Activated CD4-positive, alpha-beta memory T cell treated with anti-CD3 and anti-CD28 coated beads for 36 hours (primary cell): ENCODE measurements at regions not wholly inside any gene's neighbourhood (a gene's known extent, or its start where the extent isn't known, plus 50 kb on each side); places are given as distances from the start of the nearest gene placed in this dataset.
"Not testable (repeated sequence)": the region's sequence is repeated elsewhere in the genome, so short reads cannot be mapped to it uniquely, and the experiment has no call there.

Source experiments
- CTCF ChIA-PET: fragments of 350-600 bp; sonication (Branson Sonifier 250); formaldehyde crosslinking; loops from one replicate; lab custom pipeline; 2021; ENCODE audit warnings: antibody characterized with exemption, inconsistent platforms; lab: Charles Lee
- POLR2A ChIA-PET: fragments of 350-600 bp; sonication (Branson Sonifier 250); formaldehyde crosslinking; loops from one replicate; lab custom pipeline; 2021; ENCODE audit warnings: antibody characterized with exemption; lab: Charles Lee
- DNase-seq: peaks from one replicate; pipeline ENCODE4 v3.0.0-alpha.2; 2020
- H3K27ac Mint-ChIP-seq: one replicate; pipeline ENCODE4 v1.8.0; 2021; ENCODE audit warnings: mixed read lengths
- H3K27me3 Mint-ChIP-seq: one replicate; pipeline ENCODE4 v1.8.0; 2021; ENCODE audit warnings: mixed read lengths
- H3K36me3 Mint-ChIP-seq: one replicate; pipeline ENCODE4 v1.8.0; 2021; ENCODE audit warnings: mixed read lengths
- H3K4me1 Mint-ChIP-seq: one replicate; pipeline ENCODE4 v1.8.0; 2021; ENCODE audit warnings: low read depth, mixed read lengths
- H3K4me3 Mint-ChIP-seq: one replicate; pipeline ENCODE4 v1.8.0; 2021; ENCODE audit warnings: mild to moderate bottlenecking, mixed read lengths
- H3K9me3 Mint-ChIP-seq: one replicate; pipeline ENCODE4 v1.8.0; 2021; ENCODE audit warnings: mixed read lengths
- intact Hi-C: fragments of 100-400 bp; cut with micrococcal nuclease; formaldehyde crosslinking; loops from one replicate; pipeline ENCODE4 v1.15.1; 2023

- intact Hi-C loops, result no loop called here
- Mint-ChIP-seq H3K36me3 (no peaks in the 10 kb centered on the region), H3K4me1 (no peaks in the 10 kb centered on the region), H3K27ac (no peak overlapping the region), H3K4me3 (no peak overlapping the region), H3K9me3 (peaks cover 5% of the 10 kb centered on the region), H3K27me3 (no peaks in the 10 kb centered on the region)
- DNase-seq, result no peak
- ChIA-PET POLR2A (no interaction called here), CTCF (no interaction called here)
Measured at GRCh38 chr2:208725280-208725679, 318.7 kb downstream of the PTH2R start.

- Mint-ChIP-seq H3K4me3 (no peak overlapping the region), H3K9me3 (peaks cover 5% of the 10 kb centered on the region), H3K36me3 (no peaks in the 10 kb centered on the region), H3K27ac (no peak overlapping the region), H3K4me1 (no peaks in the 10 kb centered on the region), H3K27me3 (no peaks in the 10 kb centered on the region)
- DNase-seq, result no peak
- ChIA-PET CTCF (no interaction called here), POLR2A (no interaction called here)
- intact Hi-C loops, result no loop called here
Measured at GRCh38 chr2:208726242-208726641, 319.6 kb downstream of the PTH2R start.

DNA sequence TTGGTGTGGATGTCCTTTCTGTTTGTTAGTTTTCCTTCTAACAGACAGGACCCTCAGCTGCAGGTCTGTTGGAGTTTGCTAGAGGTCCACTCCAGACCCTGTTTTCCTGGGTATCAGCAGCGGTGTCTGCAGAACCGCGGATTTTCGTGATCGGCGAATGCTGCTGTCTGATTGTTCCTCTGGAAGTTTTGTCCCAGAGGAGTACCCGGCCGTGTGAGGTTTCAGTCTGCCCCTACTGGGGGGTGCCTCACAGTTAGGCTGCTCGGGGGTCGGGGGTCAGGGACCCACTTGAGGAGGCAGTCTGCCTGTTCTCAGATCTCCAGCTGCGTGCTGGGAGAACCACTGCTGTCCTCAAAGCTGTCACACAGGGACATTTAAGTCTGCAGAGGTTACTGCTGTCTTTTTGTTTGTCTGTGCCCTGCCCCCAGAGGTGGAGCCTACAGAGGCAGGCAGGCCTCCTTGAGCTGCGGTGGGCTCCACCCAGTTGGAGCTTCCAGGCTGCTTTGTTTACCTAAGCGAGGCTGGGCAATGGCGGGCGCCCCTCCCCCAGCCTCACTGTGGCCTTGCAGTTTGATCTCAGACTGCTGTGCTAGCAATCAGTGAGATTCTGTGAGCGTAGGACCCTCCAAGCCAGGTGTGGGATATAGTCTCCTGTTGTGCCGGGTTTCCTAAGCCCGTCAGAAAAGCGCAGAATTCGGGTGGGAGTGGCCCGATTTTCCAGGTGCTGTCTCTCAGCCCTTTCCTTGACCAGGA lies 345.2 kb downstream of the PTH2R start:
- DNase-seq, H3K4me1 Mint-ChIP-seq, intact Hi-C loops, H3K4me3 Mint-ChIP-seq, CTCF ChIA-PET, H3K36me3 Mint-ChIP-seq, POLR2A ChIA-PET, H3K27ac Mint-ChIP-seq, H3K27me3 Mint-ChIP-seq: not testable (repeated sequence)
- peaks cover 16% of the 10 kb centered on the region for H3K9me3 Mint-ChIP-seq

DNA sequence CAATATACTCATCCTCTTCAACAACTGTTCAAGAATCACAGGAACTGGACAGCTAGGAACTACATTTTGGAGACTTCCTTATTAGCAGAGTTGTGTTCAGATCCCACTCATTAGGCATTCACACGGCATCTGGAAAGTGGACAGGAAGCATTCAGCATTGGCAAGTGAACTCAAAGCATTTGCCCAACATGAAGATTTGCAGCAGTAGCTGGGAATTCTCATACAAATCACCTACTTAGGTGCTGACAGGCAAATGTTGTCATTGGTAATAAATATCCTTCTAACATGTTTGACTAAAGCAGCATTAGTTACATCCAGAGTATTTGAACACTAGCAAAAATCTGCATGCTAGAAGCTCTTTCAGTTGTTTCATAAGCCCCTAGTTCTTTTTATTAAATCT lies 350.8 kb downstream of the PTH2R start:
- no peak for DNase-seq

DNA sequence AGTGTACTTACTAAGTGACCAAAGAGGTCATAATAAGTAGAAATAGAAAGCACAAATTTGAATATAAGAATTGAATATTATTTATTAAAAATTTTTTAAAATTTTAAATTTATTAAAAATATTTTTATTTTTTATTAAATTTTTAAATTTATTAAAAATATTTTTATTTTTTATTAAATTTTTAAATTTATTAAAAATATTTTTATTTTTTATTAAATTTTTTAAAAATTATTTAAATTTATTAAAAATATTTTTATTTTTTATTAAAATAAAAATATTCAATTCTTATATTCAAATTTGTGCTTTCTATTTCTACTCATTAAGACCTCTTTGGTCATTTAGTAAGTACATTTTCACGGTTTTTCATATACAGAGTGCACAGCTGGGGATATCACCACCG lies 366.5 kb downstream of the PTH2R start:
- POLR2A ChIA-PET, CTCF ChIA-PET: not testable (repeated sequence)

More for the DNA sequence above, 350.8 kb downstream of the PTH2R start:
- Mint-ChIP-seq H3K36me3 (no peaks in the 10 kb centered on the region), H3K9me3 (peaks cover 23% of the 10 kb centered on the region), H3K27ac (no peak overlapping the region), H3K27me3 (no peaks in the 10 kb centered on the region), H3K4me3 (no peak overlapping the region), H3K4me1 (no peaks in the 10 kb centered on the region)
- ChIA-PET CTCF (no interaction called here), POLR2A (interaction anchor here (0.5 kb wide), 1 partner anchor 272 kb away, joined by 3 read pairs; no protein-coding TSS in a partner anchor)
- intact Hi-C loops, result no loop called here

DNA sequence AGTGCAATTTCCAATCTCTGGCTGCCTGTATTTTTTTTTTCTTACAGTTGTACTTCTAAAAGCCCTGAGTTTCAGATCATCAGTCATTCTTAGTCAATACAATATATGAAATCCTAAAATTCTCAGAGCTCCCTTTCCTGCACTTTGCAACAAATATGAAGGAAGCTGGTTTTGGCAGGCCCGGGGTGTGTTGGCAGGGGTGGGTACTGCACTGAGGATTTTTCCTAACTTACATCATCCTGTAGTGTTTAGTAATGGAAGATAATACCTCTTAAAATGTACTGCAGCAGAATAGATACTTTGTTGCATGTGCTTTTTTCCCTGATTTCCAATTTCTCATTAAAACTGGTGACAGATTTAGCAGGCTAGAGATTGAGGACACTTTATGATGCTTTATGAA lies 374.6 kb downstream of the PTH2R start:
- CTCF ChIA-PET, result no interaction called here
- no peaks in the 10 kb centered on the region for H3K27me3 Mint-ChIP-seq
- H3K36me3 Mint-ChIP-seq, result no peaks in the 10 kb centered on the region
- H3K4me1 Mint-ChIP-seq, result no peaks in the 10 kb centered on the region
- DNase-seq, result no peak
- H3K27ac Mint-ChIP-seq, result no peak overlapping the region
- peaks cover 5% of the 10 kb centered on the region for H3K9me3 Mint-ChIP-seq
- intact Hi-C loops, result no loop called here
- H3K4me3 Mint-ChIP-seq, result no peak overlapping the region
- POLR2A ChIA-PET, result no interaction called here

More for the DNA sequence above, 366.5 kb downstream of the PTH2R start:
- intact Hi-C loops, H3K36me3 Mint-ChIP-seq, H3K9me3 Mint-ChIP-seq, H3K27me3 Mint-ChIP-seq, DNase-seq, H3K27ac Mint-ChIP-seq, H3K4me1 Mint-ChIP-seq, H3K4me3 Mint-ChIP-seq: not testable (repeated sequence)

DNA sequence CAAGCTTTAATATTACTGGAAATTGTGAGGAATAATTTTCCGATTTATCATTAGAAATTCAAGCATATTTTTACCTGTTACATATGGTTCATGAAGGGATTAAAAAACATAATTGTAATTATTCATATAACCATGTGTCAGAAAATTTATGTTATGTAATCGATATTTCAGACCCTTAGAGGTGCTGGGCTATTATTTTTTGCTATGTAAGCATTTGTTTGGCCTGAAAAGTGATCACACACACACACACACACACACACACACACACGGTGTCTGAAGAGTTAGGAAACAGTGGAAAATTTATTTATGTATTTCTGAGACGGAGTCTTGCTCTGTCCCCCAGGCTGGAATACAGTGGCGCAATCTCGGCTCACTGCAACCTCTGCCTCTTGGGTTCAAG lies 375.5 kb downstream of the PTH2R start:
- DNase-seq, result no peak
- intact Hi-C loops, result no loop called here
- Mint-ChIP-seq H3K27ac (no peak overlapping the region), H3K4me1 (no peaks in the 10 kb centered on the region), H3K4me3 (no peak overlapping the region), H3K27me3 (no peaks in the 10 kb centered on the region), H3K36me3 (no peaks in the 10 kb centered on the region), H3K9me3 (no peaks in the 10 kb centered on the region)
- ChIA-PET POLR2A (no interaction called here), CTCF (no interaction called here)

DNA sequence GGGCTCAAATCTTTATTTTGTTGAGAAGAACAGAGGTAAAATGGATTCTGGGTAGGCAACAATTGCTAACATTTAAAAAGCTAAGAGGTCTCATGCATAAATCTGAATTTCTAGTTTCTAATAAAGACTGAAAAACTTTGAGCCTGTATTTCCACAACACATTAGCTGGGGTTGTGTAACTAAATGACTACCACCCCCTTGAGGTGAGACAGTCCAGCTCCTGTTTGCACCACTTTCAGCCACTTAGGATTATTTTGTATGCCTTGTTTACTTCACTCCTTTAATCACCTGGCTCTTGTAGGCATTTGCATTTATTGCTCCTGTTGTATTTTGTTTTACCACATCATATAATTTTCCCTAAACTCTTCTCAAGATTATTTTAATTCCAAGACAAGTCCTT lies 376.6 kb downstream of the PTH2R start:
- Mint-ChIP-seq H3K4me1 (no peaks in the 10 kb centered on the region), H3K27ac (no peak overlapping the region), H3K9me3 (no peaks in the 10 kb centered on the region), H3K4me3 (no peak overlapping the region), H3K27me3 (no peaks in the 10 kb centered on the region), H3K36me3 (no peaks in the 10 kb centered on the region)
- intact Hi-C loops, result no loop called here
- no peak for DNase-seq
- ChIA-PET POLR2A (no interaction called here), CTCF (no interaction called here)

- DNase-seq, intact Hi-C loops, H3K27ac Mint-ChIP-seq, H3K4me3 Mint-ChIP-seq, H3K27me3 Mint-ChIP-seq, H3K4me1 Mint-ChIP-seq, POLR2A ChIA-PET, H3K9me3 Mint-ChIP-seq, H3K36me3 Mint-ChIP-seq, CTCF ChIA-PET: not testable (repeated sequence)
Measured at GRCh38 chr2:208784774-208785173, 378.2 kb downstream of the PTH2R start.

DNA sequence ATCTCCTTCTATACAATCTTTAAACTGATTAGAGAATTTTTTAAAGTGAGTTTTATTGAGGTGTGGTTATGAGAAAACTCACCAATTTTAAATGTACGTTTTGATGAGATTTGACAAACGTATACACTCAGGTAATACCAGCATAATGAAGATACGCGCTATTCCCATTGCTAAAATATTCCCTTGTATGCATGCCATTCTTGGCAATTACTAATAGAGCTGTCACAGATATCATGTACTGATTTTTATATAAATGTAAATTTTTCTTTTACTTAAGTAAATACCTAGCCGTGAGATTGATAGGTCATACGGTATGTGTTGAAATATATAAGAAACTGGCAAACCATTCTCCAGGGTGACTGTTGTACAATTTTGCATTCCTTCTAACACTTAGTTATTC lies 384.7 kb downstream of the PTH2R start:
- no peak for DNase-seq
- CTCF ChIA-PET, result no interaction called here
- no peaks in the 10 kb centered on the region for H3K4me1 Mint-ChIP-seq
- no peaks in the 10 kb centered on the region for H3K27me3 Mint-ChIP-seq
- H3K36me3 Mint-ChIP-seq, result no peaks in the 10 kb centered on the region
- no peaks in the 10 kb centered on the region for H3K9me3 Mint-ChIP-seq
- intact Hi-C loops, result no loop called here
- POLR2A ChIA-PET, result no interaction called here
- no peak overlapping the region for H3K4me3 Mint-ChIP-seq
- no peak overlapping the region for H3K27ac Mint-ChIP-seq

DNA sequence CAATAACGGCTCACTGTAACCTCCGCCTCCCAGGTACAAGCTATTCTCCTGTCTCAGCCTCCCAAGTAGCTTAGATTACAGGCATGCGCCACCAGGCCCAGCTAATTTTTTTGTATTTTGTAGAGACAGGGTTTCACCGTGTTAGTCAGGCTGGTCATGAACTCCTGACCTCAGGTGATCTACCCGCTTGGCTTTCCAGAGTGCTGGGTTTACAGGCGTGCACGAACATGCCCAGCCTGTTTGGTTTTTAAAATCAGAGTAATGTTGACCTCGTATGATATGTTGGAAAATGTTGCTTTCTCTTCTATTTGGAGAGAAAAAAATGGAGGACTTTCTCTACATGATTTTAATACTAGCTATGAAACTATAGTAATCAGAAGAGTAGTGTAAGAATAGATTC lies 386.2 kb downstream of the PTH2R start:
- H3K36me3 Mint-ChIP-seq, result no peaks in the 10 kb centered on the region

GRCh38 chr2:208793434-208793833 lies 386.8 kb downstream of the PTH2R start:
- POLR2A ChIA-PET, result no interaction called here

More for the DNA sequence above, 386.2 kb downstream of the PTH2R start:
- H3K27me3 Mint-ChIP-seq, result no peaks in the 10 kb centered on the region
- CTCF ChIA-PET, result no interaction called here
- no peaks in the 10 kb centered on the region for H3K9me3 Mint-ChIP-seq
- no peak overlapping the region for H3K4me3 Mint-ChIP-seq
- DNase-seq, result no peak
- intact Hi-C loops, result no loop called here
- POLR2A ChIA-PET, result no interaction called here
- no peaks in the 10 kb centered on the region for H3K4me1 Mint-ChIP-seq
- H3K27ac Mint-ChIP-seq, result no peak overlapping the region

GRCh38 chr2:208794288-208794975 lies 387.8 kb downstream of the PTH2R start:
- CTCF ChIA-PET, result no interaction called here
- no peaks in the 10 kb centered on the region for H3K4me1 Mint-ChIP-seq
- no peak for DNase-seq
- no peak overlapping the region for H3K27ac Mint-ChIP-seq
- H3K4me3 Mint-ChIP-seq, result no peak overlapping the region
- intact Hi-C loops, result no loop called here
- POLR2A ChIA-PET, result no interaction called here
- no peaks in the 10 kb centered on the region for H3K9me3 Mint-ChIP-seq
- H3K36me3 Mint-ChIP-seq, result no peaks in the 10 kb centered on the region
- no peaks in the 10 kb centered on the region for H3K27me3 Mint-ChIP-seq

More at GRCh38 chr2:208793434-208793833, 386.8 kb downstream of the PTH2R start:
- H3K27me3 Mint-ChIP-seq, result no peaks in the 10 kb centered on the region
- CTCF ChIA-PET, result no interaction called here
- no peaks in the 10 kb centered on the region for H3K9me3 Mint-ChIP-seq
- intact Hi-C loops, result no loop called here
- H3K27ac Mint-ChIP-seq, result no peak overlapping the region
- DNase-seq, result no peak
- H3K36me3 Mint-ChIP-seq, result no peaks in the 10 kb centered on the region
- no peak overlapping the region for H3K4me3 Mint-ChIP-seq
- no peaks in the 10 kb centered on the region for H3K4me1 Mint-ChIP-seq
